ENCODE measurements at regions not wholly inside any gene's neighbourhood (a gene's known extent, or its start where the extent isn't known, plus 50 kb on each side); places are given as distances from the start of the nearest gene placed in this dataset.

- no peak for DNase-seq
These were observed 102.1 kb upstream of the DLX2 start for GRCh38 chr2:172204762-172205161.

DNA sequence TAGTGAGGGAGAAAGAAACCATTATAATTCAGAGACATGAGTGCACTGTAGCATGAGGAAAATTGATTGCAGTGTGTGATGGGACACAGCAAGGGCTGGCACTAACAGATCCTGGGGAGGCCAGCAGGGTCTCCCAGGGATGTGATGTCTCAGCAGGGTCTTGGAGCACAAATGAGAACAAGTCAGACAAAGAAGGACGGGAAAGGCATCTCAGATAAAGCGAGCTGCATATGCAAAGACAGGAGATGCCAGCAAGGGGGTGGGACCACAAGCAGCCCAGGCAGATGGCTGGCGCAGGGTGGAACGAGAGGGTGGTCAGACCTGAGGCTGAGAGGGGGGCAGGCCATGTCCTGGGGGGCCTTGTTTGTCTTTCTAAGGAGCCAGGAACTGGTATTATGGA lies 102.6 kb upstream of the DLX2 start:
- no peak for DNase-seq

DNA sequence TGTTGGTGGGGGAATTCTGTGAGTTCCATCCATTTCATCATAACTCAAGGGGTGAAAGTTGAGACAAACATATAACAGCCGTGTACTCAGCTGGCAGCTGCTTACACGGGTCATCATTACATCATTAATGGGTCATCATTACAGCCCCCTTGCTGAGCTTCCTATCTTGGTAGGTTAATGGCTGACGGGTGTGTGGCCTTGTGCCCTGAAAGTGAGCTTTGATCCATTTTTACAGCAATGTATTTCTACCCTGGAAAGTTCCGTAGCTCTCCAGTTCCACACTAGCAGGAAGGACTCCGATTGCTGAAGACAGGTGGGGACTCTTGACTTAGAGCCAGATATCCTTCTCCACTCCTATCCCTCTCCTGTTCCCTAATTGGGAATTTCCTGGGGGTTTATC lies 105.2 kb upstream of the DLX2 start:
- DNase-seq: no peak

GRCh38 chr2:172208791-172209325 lies 106.2 kb upstream of the DLX2 start:
- no peak for DNase-seq

DNA sequence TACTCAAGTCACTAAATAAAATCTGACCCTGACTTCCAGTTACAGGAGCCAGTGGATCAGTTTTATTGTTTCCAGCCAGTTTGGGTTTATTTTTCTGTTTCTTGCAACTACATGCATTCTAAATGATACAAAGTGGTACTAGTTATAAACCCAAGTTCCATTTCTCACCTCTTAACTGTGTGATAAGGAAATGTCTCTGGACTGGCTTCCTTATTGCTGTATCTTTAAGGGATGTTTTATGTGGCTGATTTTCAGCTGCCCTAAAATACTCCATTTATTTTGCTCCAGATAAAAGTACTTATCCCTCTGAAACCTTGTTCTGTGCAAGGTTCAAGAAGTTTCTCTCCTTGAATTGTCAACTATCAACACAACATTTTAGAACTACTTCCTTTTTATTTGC lies 107.9 kb upstream of the DLX2 start:
- DNase-seq: no peak

DNA sequence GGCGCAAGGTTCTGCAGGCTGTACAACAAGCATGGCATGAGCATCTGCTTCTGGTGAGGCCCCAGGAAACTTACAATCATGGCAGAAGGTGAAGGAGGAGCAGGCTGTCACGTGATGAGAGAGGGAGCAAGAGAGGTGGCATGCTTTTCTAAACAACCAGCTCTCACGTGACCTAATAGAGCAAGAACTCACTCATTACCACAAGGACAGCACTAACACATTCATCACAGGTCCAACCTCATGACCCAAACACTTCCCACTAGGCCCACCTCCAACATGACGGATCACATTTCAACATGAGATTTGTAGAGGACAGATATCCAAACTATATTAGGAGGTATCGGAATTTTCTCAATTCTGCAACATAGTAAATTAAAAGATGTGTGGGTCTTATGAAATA lies 108.8 kb upstream of the DLX2 start:
- no peak for DNase-seq

- DNase-seq: no peak
These were observed 110.6 kb upstream of the DLX2 start for GRCh38 chr2:172213116-172213860.

- DNase-seq: no peak
These were observed 111.6 kb upstream of the DLX2 start for GRCh38 chr2:172214252-172214651.

GRCh38 chr2:172215172-172215935 lies 112.7 kb upstream of the DLX2 start:
- DNase-seq: no peak

DNA sequence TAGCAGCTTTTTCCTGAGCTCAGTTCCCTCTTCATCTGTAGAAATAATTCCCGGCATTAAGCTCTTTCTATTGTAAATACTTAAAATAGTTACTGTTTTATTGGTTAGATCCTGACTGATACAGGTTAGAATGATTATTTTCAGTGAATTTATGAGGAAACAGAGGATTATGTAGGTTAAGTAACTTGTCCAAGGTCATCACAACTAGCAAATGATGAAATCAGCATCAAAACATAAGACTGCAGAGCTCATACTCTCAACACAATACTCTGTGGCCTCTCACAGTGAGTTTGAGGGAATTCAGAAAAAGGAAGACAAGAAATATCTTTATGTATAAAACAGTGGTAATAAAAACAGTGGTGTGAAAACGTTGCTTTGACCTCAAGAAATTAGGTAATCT lies 113.2 kb upstream of the DLX2 start:
- DNase-seq: no peak

DNA sequence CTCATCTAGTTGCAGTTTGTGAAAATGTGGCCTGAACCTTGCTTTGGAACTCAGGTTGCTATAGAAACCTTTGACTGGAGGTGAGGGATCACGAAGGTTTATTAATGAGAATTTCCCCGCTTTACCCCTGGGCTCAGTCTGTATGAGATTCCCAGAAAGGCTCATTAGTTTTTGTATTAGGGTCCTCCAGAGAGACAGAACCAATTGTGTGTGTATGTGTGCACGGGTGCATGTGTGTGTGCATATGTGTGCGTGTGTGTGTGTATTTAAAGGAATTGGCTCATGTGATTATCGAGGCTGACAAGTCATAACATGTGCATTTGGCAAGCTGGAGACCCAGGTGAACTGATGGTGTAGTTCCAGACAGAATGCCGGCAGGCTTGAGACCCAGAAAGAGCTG lies 113.8 kb upstream of the DLX2 start:
- no peak for DNase-seq

DNA sequence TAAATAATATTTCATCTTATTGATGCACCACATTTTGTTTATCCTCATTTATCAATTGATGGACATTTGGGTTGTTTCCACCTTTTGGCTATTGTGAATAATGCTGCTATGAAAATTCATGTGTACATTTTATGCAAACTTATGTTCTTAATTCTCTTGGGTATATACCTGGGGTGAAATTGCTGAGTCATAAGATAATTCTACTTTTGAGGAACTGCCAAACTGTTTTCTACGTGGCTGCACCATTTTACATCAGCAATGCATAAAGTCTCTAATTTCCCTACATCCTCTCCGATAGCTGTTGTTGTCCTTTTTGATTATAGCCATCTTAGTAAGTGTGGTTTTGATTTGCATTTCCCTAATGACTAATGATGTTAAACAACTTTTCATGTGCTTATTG lies 116.5 kb upstream of the DLX2 start:
- no peak for DNase-seq

DNA sequence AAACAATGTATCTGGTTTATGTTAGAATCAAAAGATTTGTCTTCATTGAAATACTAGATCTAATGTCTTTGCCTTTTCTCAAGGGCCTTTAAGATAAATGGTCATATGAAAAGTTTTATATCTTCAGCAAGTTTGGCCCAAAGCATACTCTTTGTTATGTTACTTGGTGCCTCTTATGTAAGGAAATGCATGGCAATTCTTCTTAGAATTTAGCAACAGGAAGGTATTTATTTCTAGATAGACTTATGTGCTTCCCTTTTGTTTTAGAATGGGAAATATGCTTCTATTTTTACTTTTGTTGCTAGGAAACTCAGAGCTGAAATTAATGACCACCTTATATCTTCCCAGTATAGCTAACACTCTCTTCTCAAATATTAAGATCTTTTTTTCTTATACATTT lies 117.4 kb upstream of the DLX2 start:
- no peak for DNase-seq

GRCh38 chr2:172223601-172224054 lies 120.9 kb upstream of the DLX2 start:
- DNase-seq: no peak

GRCh38 chr2:172225786-172226185 lies 123.1 kb upstream of the DLX2 start:
- DNase-seq: no peak

DNA sequence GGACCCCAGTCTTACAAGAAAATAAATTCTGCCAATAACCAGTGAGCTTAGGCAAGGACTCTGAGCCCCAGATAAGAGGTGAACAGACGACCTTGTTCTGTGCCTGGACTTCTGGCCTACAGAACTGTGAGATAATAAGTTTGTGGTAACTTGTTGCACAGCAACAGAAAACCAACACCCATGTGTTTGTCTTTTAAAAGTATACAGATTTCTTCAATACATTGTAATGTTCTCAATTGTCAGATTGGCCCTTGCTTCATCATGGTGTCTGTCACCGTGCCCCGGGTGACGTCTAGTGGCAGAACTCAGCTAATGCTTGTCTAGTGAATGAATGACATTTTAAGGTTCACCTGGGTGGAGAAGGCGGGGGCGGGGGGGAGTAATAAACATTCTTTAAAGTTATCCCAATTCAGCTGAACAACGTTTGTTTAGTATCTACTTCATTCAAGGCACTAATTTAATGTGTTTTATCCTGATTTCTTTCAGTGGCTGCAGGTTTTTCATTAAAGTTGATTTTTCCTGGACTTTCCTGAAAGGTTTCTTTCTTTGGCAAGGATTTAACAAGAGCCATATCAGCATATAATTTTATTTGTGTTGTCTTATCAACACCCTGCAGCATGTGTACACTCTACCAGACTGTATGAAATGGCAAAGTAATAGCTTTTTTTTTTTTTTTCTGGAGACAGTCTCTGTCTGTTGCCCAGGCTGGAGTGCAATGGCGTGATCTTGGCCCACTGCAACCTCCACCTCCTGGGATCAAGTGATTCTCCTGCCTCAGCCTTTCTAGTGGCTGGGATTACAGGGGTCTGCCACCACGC lies 123.8 kb upstream of the DLX2 start:
- DNase-seq: no peak

- DNase-seq: no peak
These were observed 125.0 kb upstream of the DLX2 start for GRCh38 chr2:172227719-172228118.

DNA sequence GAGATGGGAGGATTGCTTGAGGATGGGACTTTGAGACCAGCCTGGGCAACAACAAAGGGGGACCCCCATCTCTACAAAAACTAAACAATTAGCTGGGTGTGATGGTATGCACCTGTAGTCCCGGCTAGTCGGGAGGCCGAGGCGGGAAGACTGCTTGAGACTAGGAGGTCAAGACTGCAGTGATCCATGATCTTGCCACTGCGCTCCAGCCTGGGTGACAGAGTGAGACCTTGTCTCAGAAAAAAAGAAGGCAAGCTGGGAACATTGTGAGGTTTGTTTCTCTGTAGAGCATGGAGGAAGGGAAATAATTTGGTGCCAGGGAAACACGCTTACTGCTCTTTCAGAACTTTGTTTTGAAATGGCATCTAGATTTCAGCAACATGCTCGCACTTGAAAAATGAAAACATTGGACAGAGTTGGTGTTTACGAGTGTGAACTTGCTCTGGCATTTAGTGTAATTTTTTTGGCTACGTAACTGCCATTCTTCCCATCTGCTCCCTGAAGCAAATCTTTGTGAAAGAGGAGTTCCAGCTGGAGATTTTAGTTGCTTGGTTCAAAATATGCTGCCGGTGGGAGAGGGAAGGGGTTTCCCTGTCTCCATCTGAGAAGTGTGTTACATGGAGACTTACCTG lies 125.6 kb upstream of the DLX2 start:
- no peak for DNase-seq

GRCh38 chr2:172229125-172229524 lies 126.4 kb upstream of the DLX2 start:
- DNase-seq: no peak

DNA sequence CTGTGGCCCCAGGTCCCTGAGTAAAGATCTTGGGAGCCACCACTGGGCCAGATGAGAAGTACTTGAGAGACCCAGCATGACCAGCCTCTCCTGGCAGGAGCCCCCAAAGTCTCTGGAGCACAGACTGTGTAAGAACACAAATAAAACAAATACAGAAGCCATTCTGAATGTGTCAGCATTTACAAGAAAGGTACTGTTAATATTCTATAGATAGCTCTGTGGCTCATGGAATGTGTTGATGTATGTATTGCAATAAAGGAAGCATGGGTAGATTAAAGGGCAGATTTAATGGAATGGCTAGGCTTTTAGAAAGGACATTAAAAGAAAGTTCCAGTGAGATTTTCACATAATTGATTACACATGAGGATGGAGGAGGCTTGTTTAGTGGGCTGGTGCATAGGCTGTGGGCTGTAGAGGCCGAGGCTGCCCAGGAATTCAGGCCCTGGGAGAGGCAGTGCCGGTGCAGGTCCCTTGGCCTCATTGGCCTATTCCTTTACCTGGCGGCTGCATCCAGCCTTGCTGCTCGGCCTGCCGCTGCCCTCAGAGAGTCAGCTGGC lies 127.7 kb upstream of the DLX2 start:
- no peak for DNase-seq

DNA sequence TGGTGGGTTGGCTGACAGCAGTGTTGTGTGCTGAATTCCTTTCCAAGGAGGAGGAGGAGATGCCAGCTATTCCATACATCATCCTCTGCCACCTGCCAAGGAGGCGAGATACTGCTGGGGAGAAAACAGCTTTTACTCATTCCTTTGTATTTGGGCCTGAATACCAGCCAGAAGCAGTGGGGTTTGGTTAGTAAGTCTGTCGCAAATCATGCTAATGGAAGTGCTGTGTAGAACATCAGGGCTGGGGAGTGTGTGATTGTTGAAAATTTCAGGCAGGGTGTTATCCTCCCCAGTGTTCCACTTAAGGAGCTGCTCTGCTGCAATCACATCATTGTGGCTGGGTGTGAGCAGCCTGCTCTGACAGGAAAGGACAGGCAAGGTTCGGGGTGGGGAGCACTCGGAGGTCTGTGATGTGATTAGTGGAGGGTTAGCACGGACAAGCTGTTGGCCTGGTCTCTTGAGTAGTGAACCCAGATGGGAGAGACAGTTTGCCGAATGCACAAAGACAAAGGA lies 128.2 kb upstream of the DLX2 start:
- DNase-seq: no peak

GRCh38 chr2:172231508-172231907 lies 128.8 kb upstream of the DLX2 start:
- no peak for DNase-seq

All from hindlimb muscle (tissue), 1 donor.